ENCODE measurements at regions not wholly inside any gene's neighbourhood (a gene's known extent, or its start where the extent isn't known, plus 50 kb on each side); places are given as distances from the start of the nearest gene placed in this dataset.

DNA sequence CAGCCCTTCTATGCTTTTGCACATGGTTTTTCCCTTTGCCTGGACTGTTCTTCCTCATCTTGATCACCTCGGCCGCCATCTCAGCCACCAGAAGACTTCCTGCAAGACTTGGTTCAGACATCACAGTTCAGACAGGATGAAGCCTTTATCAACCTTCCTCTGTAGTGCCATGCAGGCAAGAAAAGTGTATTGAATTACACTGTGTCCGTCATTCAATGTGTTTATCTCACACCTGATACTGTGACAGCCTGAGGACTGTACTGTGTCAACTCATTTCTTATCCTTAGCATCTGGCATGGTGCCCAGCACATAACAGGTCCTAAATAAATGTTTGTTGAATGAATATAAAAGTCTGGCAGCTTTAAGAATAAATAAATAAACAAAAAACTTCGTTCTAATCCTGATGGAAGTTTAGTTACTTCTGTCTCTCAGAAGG is 133.3 kb upstream of the MAN1A1 start:
- TF ChIP-seq POLR2A (IDR thresholded peaks at IDR 0.05; ENCODE audit: low read depth, low read length) (no peak), POLR2AphosphoS5 (IDR thresholded peaks at IDR 0.05; ENCODE audit: low read depth, low read length) (no peak)
